GM12874 (cell line): ENCODE measurements at regions not wholly inside any gene's neighbourhood (a gene's known extent, or its start where the extent isn't known, plus 50 kb on each side); places are given as distances from the start of the nearest gene placed in this dataset.

Source experiments
- TF ChIP-seq, protein P1 (sequence below): IDR thresholded peaks from 2 replicates; pipeline ENCODE4 v1.5.1; 2011; ENCODE audit warnings: low read depth, mild to moderate bottlenecking, control low read depth, low read length, moderate library complexity; ENCODE audit not compliant: insufficient read depth

DNA sequence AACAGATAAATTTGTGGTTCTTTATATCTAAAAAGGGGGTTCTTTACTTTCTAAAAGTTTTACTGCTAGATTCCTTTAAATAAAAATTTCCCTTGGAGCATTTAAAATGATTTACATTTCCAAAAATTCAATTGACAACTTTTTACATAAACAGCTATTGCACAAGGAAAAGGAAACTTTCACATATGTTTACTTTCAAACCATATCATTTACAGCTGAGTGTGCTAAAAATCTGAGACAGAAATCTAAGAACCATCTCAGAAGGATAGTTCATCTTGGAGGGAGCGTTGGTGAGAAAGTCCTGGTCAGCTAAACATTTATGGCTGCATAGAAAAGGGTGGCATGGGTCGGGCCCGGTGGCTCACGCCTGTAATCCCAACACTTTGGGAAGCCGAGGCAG, 235.4 kb downstream of the DTWD2 start:
- TF ChIP-seq, protein P1, sequence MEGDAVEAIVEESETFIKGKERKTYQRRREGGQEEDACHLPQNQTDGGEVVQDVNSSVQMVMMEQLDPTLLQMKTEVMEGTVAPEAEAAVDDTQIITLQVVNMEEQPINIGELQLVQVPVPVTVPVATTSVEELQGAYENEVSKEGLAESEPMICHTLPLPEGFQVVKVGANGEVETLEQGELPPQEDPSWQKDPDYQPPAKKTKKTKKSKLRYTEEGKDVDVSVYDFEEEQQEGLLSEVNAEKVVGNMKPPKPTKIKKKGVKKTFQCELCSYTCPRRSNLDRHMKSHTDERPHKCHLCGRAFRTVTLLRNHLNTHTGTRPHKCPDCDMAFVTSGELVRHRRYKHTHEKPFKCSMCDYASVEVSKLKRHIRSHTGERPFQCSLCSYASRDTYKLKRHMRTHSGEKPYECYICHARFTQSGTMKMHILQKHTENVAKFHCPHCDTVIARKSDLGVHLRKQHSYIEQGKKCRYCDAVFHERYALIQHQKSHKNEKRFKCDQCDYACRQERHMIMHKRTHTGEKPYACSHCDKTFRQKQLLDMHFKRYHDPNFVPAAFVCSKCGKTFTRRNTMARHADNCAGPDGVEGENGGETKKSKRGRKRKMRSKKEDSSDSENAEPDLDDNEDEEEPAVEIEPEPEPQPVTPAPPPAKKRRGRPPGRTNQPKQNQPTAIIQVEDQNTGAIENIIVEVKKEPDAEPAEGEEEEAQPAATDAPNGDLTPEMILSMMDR: no peak

DNA sequence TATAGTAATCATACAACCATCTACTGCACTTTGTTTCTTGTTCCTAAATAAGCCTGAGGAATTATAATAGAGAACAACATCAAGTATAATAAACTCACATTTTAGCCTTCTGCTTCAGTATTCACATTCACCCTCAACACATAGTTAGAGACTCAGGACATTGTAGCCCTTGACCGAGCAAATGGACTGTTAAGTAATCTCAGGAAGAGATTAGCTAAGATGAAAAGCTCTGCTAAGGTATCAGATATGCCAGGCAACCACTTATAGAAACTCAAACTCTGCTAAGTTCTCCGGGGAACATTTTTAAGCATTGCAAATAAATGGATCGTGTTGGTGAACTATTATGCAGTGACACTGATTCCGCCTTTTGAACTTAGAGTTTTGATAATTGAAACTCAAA, 252.0 kb downstream of the DTWD2 start:
- TF ChIP-seq, protein P1: no peak

DNA sequence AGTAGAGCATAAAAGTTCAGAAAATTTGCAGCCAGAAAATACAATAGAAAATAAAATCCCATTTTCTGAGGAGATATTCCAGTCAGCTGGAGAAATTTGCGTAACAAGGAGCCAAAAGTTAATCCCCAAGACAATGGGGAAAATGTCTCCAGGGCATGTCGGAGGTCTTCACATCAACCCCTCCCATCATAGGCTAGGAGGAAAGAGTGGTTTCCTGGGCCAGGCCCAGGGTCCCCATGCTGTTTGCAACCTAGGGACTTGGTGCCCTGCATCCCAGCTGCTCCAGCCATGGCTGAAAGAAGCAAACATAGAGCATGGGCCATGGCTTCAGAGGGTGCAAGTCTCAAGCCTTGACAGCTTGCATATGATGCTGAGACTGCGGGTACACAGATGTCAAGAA, 255.0 kb downstream of the DTWD2 start:
- TF ChIP-seq, protein P1: no peak

DNA sequence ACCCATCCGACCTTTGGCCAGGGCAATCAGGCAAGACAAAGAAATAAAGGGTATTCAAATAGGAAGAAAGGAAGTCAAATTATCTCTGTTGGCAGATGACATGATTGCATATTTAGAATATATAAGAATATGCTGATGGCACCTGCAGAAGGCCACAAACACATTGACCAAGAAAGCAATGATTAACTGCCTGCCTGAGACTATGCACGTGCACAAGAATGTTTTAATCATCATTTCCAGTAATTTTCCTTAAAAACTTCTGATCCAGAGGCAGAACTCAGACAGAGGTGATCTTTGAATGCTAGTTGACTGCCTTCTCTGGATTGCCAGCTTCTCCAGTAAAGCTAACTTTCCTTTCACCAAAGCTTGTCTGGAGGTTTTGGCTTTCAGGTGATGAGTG, 260.2 kb downstream of the DTWD2 start:
- TF ChIP-seq, protein P1: no peak

DNA sequence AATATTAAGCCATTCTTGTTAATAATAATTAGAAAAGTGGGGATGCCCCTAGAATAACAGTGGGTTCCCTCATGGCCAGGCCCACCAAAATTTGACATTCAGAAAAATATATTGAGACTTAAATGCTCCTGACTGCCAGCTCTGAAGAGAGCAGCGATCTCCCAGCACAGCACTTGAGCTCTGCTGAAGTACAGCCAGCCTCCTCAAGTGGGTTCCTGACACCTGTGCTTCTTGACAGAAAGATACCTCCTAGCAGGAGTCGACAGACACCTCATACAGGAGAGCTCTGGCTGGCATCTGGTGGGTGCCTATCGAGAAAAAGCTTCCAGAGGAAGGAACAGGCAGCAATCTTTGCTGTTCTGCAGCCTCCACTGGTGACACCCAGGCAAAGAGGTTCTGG, 261.5 kb downstream of the DTWD2 start:
- TF ChIP-seq, protein P1: no peak

DNA sequence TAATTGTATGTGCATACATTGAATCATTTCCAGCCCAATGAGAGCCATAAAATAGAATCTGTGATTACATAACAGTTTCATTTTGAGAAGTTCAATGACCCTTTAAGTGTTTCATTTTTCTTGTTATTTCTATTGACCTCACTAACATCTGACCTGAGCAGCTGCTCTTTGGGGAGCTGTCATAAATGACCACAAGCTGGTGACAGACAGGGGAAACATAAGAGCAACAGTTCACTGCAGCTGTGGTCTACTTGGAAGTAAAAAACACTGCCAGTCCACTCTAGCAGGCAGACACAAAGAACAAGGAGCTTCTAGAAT, 265.4 kb downstream of the DTWD2 start:
- TF ChIP-seq, protein P1: no peak

DNA sequence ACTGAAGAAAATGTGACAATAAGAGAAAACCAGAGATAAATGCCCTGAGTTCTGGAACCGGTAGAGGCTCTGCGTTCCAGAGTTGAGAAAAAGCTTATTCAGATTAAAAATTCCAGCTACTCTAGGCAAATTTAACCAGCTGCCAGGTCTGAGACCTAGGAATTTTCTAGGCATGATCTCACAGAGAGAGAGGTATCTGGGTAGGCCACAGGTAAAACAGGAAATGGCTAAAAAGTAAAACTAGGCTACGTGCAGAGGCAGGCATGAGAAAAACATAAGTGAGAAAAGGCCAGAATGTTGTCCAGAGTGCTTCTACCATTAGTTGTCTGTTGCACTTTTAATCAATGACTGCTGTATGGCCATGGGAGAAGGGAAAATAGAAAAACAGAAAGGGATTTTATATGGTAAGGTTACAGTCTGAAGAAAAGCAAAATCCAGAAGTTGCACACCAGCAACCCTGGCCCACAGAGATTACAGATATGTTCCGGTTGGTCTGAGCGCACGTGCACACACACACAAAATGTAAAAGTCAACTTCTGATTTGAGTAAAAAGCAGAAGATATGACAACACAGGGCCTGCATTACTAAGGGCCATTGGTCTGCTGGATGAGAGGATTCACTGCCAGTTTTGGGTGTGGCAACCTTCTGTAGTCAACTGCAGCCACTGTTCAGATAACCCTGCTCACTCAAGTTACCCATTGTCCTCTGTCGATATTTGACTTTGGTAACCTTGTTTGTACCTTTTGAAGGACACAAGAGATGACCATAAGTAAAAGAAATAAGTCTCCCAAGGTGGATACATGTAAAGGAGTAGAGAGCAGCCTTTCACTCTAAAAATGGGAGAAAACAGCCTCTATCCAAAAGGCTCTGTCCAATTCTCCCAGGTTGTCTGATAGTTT, 266.0 kb downstream of the DTWD2 start:
- TF ChIP-seq, protein P1: no peak
